ENCODE measurements at regions not wholly inside any gene's neighbourhood (a gene's known extent, or its start where the extent isn't known, plus 50 kb on each side); places are given as distances from the start of the nearest gene placed in this dataset.

GRCh38 chr2:182573553-182573952 is 142.5 kb upstream of the DNAJC10 start:
- H3K4me3 ChIP-seq (ENCODE audit: low read depth, low read length): no peak overlapping the region
- DNase-seq (ENCODE audit: low read depth): no peak
- no peak for TF ChIP-seq CTCF (IDR thresholded peaks at IDR 0.05; ENCODE audit: insufficient read depth, low read length)

GRCh38 chr2:182577816-182578215 is 138.2 kb upstream of the DNAJC10 start:
- no peak for TF ChIP-seq CTCF (IDR thresholded peaks at IDR 0.05; ENCODE audit: insufficient read depth, low read length)
- no peak overlapping the region for H3K4me3 ChIP-seq (ENCODE audit: low read depth, low read length)
- no peak for DNase-seq (ENCODE audit: low read depth)

- H3K4me3 ChIP-seq (ENCODE audit: low read depth, low read length): no peak overlapping the region
- no peak for TF ChIP-seq CTCF (IDR thresholded peaks at IDR 0.05; ENCODE audit: insufficient read depth, low read length)
- peak; percentile 62 for DNase-seq (ENCODE audit: low read depth)
Measured at GRCh38 chr2:182581196-182581935, 134.7 kb upstream of the DNAJC10 start.

GRCh38 chr2:182584462-182584861 is 131.6 kb upstream of the DNAJC10 start:
- no peak for TF ChIP-seq CTCF (IDR thresholded peaks at IDR 0.05; ENCODE audit: insufficient read depth, low read length)

GRCh38 chr2:182585001-182585400 is 131.1 kb upstream of the DNAJC10 start:
- H3K4me3 ChIP-seq (ENCODE audit: low read depth, low read length): no peak overlapping the region
- no peak for TF ChIP-seq CTCF (IDR thresholded peaks at IDR 0.05; ENCODE audit: insufficient read depth, low read length)
- DNase-seq (ENCODE audit: low read depth): no peak

More at GRCh38 chr2:182584462-182584861, 131.6 kb upstream of the DNAJC10 start:
- DNase-seq (ENCODE audit: low read depth): no peak
- H3K4me3 ChIP-seq (ENCODE audit: low read depth, low read length): no peak overlapping the region

- no peak for DNase-seq (ENCODE audit: low read depth)
- TF ChIP-seq CTCF (IDR thresholded peaks at IDR 0.05; ENCODE audit: insufficient read depth, low read length): no peak
- H3K4me3 ChIP-seq (ENCODE audit: low read depth, low read length): no peak overlapping the region
Measured at GRCh38 chr2:182585430-182585829, 130.6 kb upstream of the DNAJC10 start.

- TF ChIP-seq CTCF (IDR thresholded peaks at IDR 0.05; ENCODE audit: insufficient read depth, low read length): no peak
- no peak overlapping the region for H3K4me3 ChIP-seq (ENCODE audit: low read depth, low read length)
- DNase-seq (ENCODE audit: low read depth): no peak
Measured at GRCh38 chr2:182586426-182586825, 129.6 kb upstream of the DNAJC10 start.
